ENCODE measurements at regions not wholly inside any gene's neighbourhood (a gene's known extent, or its start where the extent isn't known, plus 50 kb on each side); places are given as distances from the start of the nearest gene placed in this dataset.

- no peak for DNase-seq (ENCODE audit: extremely low read depth in 1 of 2, low read depth in 1 of 2)
These were observed 187.8 kb downstream of the SNX19 start for GRCh38 chr11:130728185-130729180.

DNA sequence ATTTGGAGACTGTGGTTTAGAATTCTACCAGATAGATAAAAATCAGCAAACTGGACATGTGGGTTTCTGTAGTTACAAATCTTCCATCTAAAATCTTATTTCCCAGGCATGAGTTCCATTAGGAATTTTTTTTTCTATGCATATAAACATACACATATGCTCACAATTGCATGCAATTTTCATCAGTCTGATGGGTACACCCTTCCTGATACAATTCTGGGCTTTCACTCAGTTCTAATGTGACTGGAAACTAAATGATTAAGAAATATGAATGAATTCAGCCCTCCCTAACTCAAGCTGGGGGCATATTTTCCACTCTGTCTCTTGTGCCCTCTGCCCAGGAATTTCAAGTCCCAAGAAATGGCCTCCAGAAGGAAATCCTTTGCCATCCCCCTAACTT is 187.1 kb downstream of the SNX19 start:
- DNase-seq (ENCODE audit: extremely low read depth in 1 of 2, low read depth in 1 of 2): no peak

- DNase-seq (ENCODE audit: extremely low read depth in 1 of 2, low read depth in 1 of 2): no peak
These were observed 186.5 kb downstream of the SNX19 start for GRCh38 chr11:130729678-130730300.

GRCh38 chr11:130731401-130731800 is 184.9 kb downstream of the SNX19 start:
- no peak for DNase-seq (ENCODE audit: extremely low read depth in 1 of 2, low read depth in 1 of 2)

DNA sequence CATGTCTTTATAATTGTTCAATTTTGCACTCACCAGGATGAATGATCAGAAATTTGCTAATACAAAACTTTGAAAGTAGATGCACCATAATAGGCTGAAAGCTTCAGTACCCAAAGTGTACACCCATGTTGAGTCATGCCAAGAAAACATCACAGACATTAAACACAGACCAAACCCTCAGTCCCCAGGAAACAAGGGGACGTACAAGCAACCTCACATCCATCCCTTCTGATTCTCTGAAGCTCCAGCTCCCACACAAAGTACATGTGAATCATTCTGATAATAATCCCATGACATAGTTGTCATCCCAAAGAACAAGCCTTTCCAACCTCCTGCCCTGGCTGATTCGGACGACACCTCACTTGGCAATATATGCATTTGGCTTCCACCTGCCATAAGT is 183.8 kb downstream of the SNX19 start:
- DNase-seq (ENCODE audit: extremely low read depth in 1 of 2, low read depth in 1 of 2): no peak

DNA sequence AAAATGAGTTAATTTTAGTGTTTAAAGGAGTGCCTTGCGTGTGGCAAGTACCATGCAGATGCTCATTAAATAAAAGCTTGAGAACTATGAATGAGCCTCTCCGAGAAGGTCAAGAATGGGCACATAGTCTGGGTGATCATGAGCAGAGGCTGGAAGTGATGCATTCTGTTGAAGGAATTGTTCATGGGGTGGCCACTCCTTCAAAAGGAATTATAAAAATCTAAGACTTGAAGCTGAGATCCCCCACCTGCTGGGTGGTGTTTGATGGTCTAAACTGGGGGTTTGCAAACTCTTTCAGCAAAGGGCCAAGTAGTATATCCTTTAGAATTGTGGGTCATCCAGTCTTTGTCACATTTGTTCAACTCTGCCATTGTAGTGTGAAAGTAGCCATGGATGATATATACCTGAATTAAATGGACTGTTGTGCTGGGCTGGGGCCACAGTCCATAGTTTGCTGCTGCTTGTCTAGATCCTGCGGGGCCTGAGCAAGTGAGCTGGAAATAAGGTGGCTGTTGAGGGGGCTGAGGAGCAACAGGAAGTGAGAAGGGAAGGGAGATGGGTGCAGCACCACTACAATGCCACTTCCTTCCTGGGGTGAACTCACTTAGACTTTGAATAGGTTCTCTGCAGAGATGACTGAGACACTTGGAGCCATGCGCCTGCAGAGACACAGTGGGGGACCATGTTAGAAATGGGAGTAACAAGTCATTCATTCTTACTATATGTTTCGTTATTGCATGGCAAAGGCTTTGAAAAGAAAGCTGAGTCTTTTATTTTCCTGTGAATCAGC is 179.0 kb downstream of the SNX19 start:
- no peak for DNase-seq (ENCODE audit: extremely low read depth in 1 of 2, low read depth in 1 of 2)

- no peak for DNase-seq (ENCODE audit: extremely low read depth in 1 of 2, low read depth in 1 of 2)
These were observed 178.3 kb downstream of the SNX19 start for GRCh38 chr11:130737866-130738431.

DNA sequence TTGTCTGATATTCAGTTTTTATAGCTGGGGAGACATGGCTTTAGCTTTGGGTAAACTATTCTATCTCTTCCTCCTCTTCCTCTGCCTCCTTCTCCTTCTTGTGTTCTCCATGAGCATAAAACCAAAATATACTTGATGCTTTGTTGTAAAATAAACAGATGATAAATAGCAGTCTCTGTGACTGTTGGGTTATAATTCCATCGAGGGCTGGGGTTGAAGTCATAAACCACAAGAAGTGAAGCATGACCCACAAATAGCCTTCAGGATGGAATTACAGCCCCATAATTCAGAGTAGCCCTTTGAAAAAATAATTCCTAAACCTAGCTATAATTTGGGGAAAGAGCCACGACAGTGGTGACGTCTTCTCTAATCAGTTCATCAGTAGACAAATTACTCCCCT is 177.7 kb downstream of the SNX19 start:
- no peak for DNase-seq (ENCODE audit: extremely low read depth in 1 of 2, low read depth in 1 of 2)

GRCh38 chr11:130740819-130741218 is 175.5 kb downstream of the SNX19 start:
- DNase-seq (ENCODE audit: extremely low read depth in 1 of 2, low read depth in 1 of 2): no peak

DNA sequence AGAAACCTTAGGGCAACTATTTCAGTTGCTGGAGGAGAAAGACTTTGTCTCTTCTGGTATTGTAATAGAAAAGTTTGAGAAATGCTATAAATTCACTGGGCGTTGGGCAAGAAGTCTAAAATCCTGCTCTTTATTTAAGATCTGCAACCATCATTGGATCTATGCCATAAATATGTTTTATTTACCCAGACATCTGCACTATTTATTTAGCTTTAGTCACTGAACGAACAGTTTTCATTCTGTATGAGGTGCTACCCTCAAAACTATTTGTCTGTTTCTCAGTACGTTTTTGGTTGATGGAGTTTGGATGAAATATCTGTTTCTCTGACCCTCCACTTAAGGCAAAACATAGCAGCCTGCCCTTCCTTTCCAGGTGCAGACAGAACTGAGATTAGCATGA is 171.5 kb downstream of the SNX19 start:
- no peak for DNase-seq (ENCODE audit: extremely low read depth in 1 of 2, low read depth in 1 of 2)

DNA sequence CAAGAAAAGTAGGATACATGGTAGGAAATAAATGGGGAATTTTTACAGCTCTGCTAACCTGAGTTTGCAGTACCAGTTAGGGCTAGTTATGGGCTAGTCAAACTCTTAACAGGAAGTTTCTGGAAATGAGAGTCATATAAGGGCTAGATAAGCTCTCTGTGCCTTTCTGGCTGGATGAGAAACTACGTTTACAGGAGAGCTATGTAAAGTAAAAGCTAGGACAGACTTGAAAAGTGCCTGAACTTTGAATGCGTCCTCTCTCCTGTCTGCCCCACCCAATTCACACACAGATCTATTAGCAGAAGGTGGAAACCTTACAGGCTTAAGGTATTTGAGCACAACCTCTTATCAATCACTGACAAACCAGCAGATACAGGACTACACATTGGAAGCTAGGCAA is 167.1 kb downstream of the SNX19 start:
- DNase-seq (ENCODE audit: extremely low read depth in 1 of 2, low read depth in 1 of 2): no peak

GRCh38 chr11:130760515-130761125 is 155.7 kb downstream of the SNX19 start:
- no peak for DNase-seq (ENCODE audit: extremely low read depth in 1 of 2, low read depth in 1 of 2)

DNA sequence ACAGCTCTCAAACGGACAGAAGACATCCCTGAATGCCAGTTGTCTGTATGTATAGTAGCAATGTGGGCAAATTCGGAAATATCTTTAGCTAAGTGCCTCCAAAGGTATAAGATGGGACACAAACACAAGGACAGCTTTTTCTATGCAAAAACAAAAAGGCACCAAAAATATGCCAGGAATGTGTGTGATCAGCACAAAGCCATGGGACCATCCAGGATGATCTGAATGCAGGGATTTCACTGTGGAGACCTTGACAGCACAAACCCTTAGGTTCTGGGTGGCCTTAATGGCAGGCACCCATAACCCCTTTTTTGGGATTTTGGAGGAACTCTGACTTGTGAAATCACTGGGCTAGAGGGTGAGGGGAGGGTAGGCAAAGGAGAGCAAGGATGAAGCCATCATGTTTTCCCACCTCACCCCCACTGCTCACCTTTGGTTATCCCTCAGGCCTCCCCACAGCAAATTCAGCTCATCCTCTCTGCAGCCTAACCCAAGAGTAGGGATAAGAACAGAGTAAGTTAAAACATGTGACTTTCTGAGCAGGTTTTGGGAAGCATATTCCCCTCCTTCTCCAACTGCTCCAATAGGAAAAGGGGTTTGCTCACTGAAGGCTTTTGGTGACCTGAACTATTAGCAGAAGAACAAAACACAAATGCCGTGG is 154.6 kb downstream of the SNX19 start:
- no peak for DNase-seq (ENCODE audit: extremely low read depth in 1 of 2, low read depth in 1 of 2)

GRCh38 chr11:130762638-130763037 is 153.6 kb downstream of the SNX19 start:
- DNase-seq (ENCODE audit: extremely low read depth in 1 of 2, low read depth in 1 of 2): no peak

GRCh38 chr11:130763087-130763980 is 152.9 kb downstream of the SNX19 start:
- DNase-seq (ENCODE audit: extremely low read depth in 1 of 2, low read depth in 1 of 2): no peak

- no peak for DNase-seq (ENCODE audit: extremely low read depth in 1 of 2, low read depth in 1 of 2)
These were observed 150.9 kb downstream of the SNX19 start for GRCh38 chr11:130765406-130765805.

GRCh38 chr11:130765951-130766649 is 150.2 kb downstream of the SNX19 start:
- no peak for DNase-seq (ENCODE audit: extremely low read depth in 1 of 2, low read depth in 1 of 2)

Measured in stimulated activated CD8-positive, alpha-beta memory T cell treated with anti-CD3 and anti-CD28 coated beads, Interleukin-7, amount 100 ng/mL, for 48 hours (primary cell).